ENCODE measurements at regions not wholly inside any gene's neighbourhood (a gene's known extent, or its start where the extent isn't known, plus 50 kb on each side); places are given as distances from the start of the nearest gene placed in this dataset.

- no peaks in the 10 kb centered on the region for H3K9me3 ChIP-seq
These were observed 701.3 kb downstream of the EDEM1 start for GRCh38 chr3:5888851-5889250.

GRCh38 chr3:5889374-5889773 is 701.9 kb downstream of the EDEM1 start:
- Histone ChIP-seq H3K4me3 (no peak overlapping the region), H3K9me3 (no peaks in the 10 kb centered on the region), H3K36me3 (no peaks in the 10 kb centered on the region), H3K27me3 (no peaks in the 10 kb centered on the region), H3K27ac (no peak overlapping the region), H3K4me1 (no peaks in the 10 kb centered on the region)
- DNase-seq (no peak), ATAC-seq (no peak)
- TF ChIP-seq POLR2A (IDR thresholded peaks at IDR 0.05) (no peak), CTCF (IDR thresholded peaks at IDR 0.05) (no peak)
- intact Hi-C loops (cut with DNase I), result no loop called here
- WGBS, 4 donors, result 72 to 87% (median 83%) methylated on average over 3 of the region's 3 CpGs

More at GRCh38 chr3:5888851-5889250, 701.3 kb downstream of the EDEM1 start:
- Histone ChIP-seq H3K27ac (no peak overlapping the region), H3K27me3 (no peaks in the 10 kb centered on the region), H3K4me1 (no peaks in the 10 kb centered on the region), H3K4me3 (no peak overlapping the region), H3K36me3 (no peaks in the 10 kb centered on the region)
- intact Hi-C loops (cut with DNase I), result no loop called here
- no peak for TF ChIP-seq CTCF (IDR thresholded peaks at IDR 0.05)
- TF ChIP-seq POLR2A (IDR thresholded peaks at IDR 0.05), result no peak
- DNase-seq (no peak), ATAC-seq (no peak)
- WGBS, 4 donors, result 59 to 72% (median 67%) methylated on average over 3 of the region's 3 CpGs

GRCh38 chr3:5891711-5892110 is 704.2 kb downstream of the EDEM1 start:
- Histone ChIP-seq H3K27ac (no peak overlapping the region), H3K4me1 (no peaks in the 10 kb centered on the region), H3K27me3 (no peaks in the 10 kb centered on the region), H3K9me3 (no peaks in the 10 kb centered on the region), H3K4me3 (no peak overlapping the region), H3K36me3 (no peaks in the 10 kb centered on the region)
- intact Hi-C loops (cut with DNase I), result loop anchor here in 2 of 10 donors (10.0 kb wide), 1 partner anchor 57 kb away; no protein-coding TSS in a partner anchor
- no peak for DNase-seq
- 48 to 65% (median 55%) methylated on average over 4 of the region's 4 CpGs for WGBS, 4 donors
- TF ChIP-seq CTCF (IDR thresholded peaks at IDR 0.05), result no peak
- no peak for TF ChIP-seq POLR2A (IDR thresholded peaks at IDR 0.05)
- ATAC-seq, result no peak

- WGBS, 4 donors, result 42 to 59% (median 50%) methylated on average over 2 of the region's 2 CpGs
- Histone ChIP-seq H3K9me3 (no peaks in the 10 kb centered on the region), H3K27me3 (no peaks in the 10 kb centered on the region), H3K4me1 (no peaks in the 10 kb centered on the region), H3K36me3 (no peaks in the 10 kb centered on the region), H3K27ac (no peak overlapping the region), H3K4me3 (no peak overlapping the region)
- intact Hi-C loops (cut with DNase I), result loop anchor here in 2 of 10 donors (10.0 kb wide), 1 partner anchor 63 kb away; no protein-coding TSS in a partner anchor
- TF ChIP-seq POLR2A (IDR thresholded peaks at IDR 0.05) (no peak), CTCF (IDR thresholded peaks at IDR 0.05) (no peak)
- ATAC-seq (no peak), DNase-seq (no peak)
These were observed 710.6 kb downstream of the EDEM1 start for GRCh38 chr3:5898106-5898505.
